ENCODE measurements at regions not wholly inside any gene's neighbourhood (a gene's known extent, or its start where the extent isn't known, plus 50 kb on each side); places are given as distances from the start of the nearest gene placed in this dataset.

GRCh38 chr17:72474719-72475477 is 354.1 kb downstream of the SOX9 start:
- no peaks in the 10 kb centered on the region for H3K9me3 ChIP-seq (ENCODE audit: control insufficient read depth, low read length)
- peaks cover 83% of the 10 kb centered on the region for H3K4me1 ChIP-seq (ENCODE audit: control insufficient read depth, insufficient read depth, low read length)
- no peaks in the 10 kb centered on the region for H3K36me3 ChIP-seq (ENCODE audit: control insufficient read depth, insufficient read depth, low read length)
- H3K9ac ChIP-seq (ENCODE audit: low read length): peak overlapping the region; percentile 43
- H3K27me3 ChIP-seq (ENCODE audit: control insufficient read depth, insufficient read depth, low read length): no peaks in the 10 kb centered on the region
- H3K4me3 ChIP-seq (ENCODE audit: low read length): no peak overlapping the region

- Histone ChIP-seq H3K27me3 (ENCODE audit: control insufficient read depth, insufficient read depth, low read length) (no peaks in the 10 kb centered on the region), H3K9ac (ENCODE audit: low read length) (peak overlapping the region; percentile 43), H3K9me3 (ENCODE audit: control insufficient read depth, low read length) (no peaks in the 10 kb centered on the region), H3K4me3 (ENCODE audit: low read length) (no peak overlapping the region), H3K4me1 (ENCODE audit: control insufficient read depth, insufficient read depth, low read length) (peaks cover 70% of the 10 kb centered on the region), H3K36me3 (ENCODE audit: control insufficient read depth, insufficient read depth, low read length) (no peaks in the 10 kb centered on the region)
Observed at GRCh38 chr17:72476134-72476533, 355.3 kb downstream of the SOX9 start.

GRCh38 chr17:72476575-72476986 is 355.8 kb downstream of the SOX9 start:
- Histone ChIP-seq H3K36me3 (ENCODE audit: control insufficient read depth, insufficient read depth, low read length) (no peaks in the 10 kb centered on the region), H3K27me3 (ENCODE audit: control insufficient read depth, insufficient read depth, low read length) (no peaks in the 10 kb centered on the region), H3K9ac (ENCODE audit: low read length) (peak overlapping the region; percentile 43), H3K9me3 (ENCODE audit: control insufficient read depth, low read length) (no peaks in the 10 kb centered on the region), H3K4me3 (ENCODE audit: low read length) (no peak overlapping the region), H3K4me1 (ENCODE audit: control insufficient read depth, insufficient read depth, low read length) (peaks cover 66% of the 10 kb centered on the region)

DNA sequence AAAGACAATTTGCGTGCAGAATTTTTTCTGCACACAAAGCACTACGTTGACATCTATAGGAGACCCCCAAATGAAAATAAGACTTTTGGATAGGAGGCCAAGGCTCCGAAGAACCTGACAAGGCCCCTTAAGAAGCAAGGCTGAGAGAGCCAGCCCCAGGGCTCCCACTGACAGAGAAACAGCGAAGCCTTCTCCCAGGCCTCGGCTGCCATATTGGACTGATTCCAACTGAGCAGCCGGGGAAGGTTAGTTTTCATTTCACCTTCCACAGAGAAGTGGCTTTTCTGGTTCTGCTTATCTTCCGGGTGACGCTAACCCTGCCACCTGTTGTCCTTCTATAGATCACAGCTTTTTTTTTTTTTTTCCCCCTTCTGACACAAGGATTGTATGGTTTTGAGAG is 356.7 kb downstream of the SOX9 start:
- Histone ChIP-seq H3K4me3 (ENCODE audit: low read length) (no peak overlapping the region), H3K27me3 (ENCODE audit: control insufficient read depth, insufficient read depth, low read length) (no peaks in the 10 kb centered on the region)

GRCh38 chr17:72479113-72479512 is 358.3 kb downstream of the SOX9 start:
- Histone ChIP-seq H3K4me3 (ENCODE audit: low read length) (no peak overlapping the region), H3K36me3 (ENCODE audit: control insufficient read depth, insufficient read depth, low read length) (no peaks in the 10 kb centered on the region), H3K27me3 (ENCODE audit: control insufficient read depth, insufficient read depth, low read length) (no peaks in the 10 kb centered on the region), H3K9ac (ENCODE audit: low read length) (no peak overlapping the region), H3K9me3 (ENCODE audit: control insufficient read depth, low read length) (no peaks in the 10 kb centered on the region), H3K4me1 (ENCODE audit: control insufficient read depth, insufficient read depth, low read length) (peaks cover 58% of the 10 kb centered on the region)

More for the DNA sequence above, 356.7 kb downstream of the SOX9 start:
- H3K4me1 ChIP-seq (ENCODE audit: control insufficient read depth, insufficient read depth, low read length): peaks cover 57% of the 10 kb centered on the region
- no peaks in the 10 kb centered on the region for H3K9me3 ChIP-seq (ENCODE audit: control insufficient read depth, low read length)
- H3K36me3 ChIP-seq (ENCODE audit: control insufficient read depth, insufficient read depth, low read length): no peaks in the 10 kb centered on the region
- peak overlapping the region; percentile 62 for H3K9ac ChIP-seq (ENCODE audit: low read length)

- Histone ChIP-seq H3K27me3 (ENCODE audit: control insufficient read depth, insufficient read depth, low read length) (no peaks in the 10 kb centered on the region), H3K9me3 (ENCODE audit: control insufficient read depth, low read length) (no peaks in the 10 kb centered on the region), H3K4me1 (ENCODE audit: control insufficient read depth, insufficient read depth, low read length) (peaks cover 37% of the 10 kb centered on the region), H3K36me3 (ENCODE audit: control insufficient read depth, insufficient read depth, low read length) (no peaks in the 10 kb centered on the region), H3K9ac (ENCODE audit: low read length) (no peak overlapping the region), H3K4me3 (ENCODE audit: low read length) (no peak overlapping the region)
Observed at GRCh38 chr17:72481572-72481971, 360.8 kb downstream of the SOX9 start.

GRCh38 chr17:72485596-72485995 is 364.8 kb downstream of the SOX9 start:
- no peak overlapping the region for H3K9ac ChIP-seq (ENCODE audit: low read length)
- H3K4me3 ChIP-seq (ENCODE audit: low read length): no peak overlapping the region

DNA sequence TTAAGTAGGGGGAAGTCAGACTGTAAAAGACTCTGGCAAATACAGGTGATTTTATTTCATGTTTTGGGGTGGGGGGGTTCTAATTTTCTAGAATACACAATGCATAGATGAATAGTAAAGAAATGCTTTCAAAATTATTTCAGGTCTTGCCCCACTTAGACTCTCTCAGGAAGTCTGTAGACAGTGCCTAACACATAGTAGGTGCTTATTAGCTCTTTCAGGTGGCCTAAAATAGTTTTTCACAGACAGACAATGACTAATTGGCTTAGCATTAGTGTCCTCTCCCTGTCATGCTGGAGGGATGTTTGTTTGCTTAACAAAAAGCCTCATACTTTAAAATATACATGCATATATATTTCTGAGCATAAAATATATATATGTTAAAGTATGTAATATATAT is 366.0 kb downstream of the SOX9 start:
- Histone ChIP-seq H3K4me1 (ENCODE audit: control insufficient read depth, insufficient read depth, low read length) (peaks cover 36% of the 10 kb centered on the region), H3K27me3 (ENCODE audit: control insufficient read depth, insufficient read depth, low read length) (no peaks in the 10 kb centered on the region), H3K36me3 (ENCODE audit: control insufficient read depth, insufficient read depth, low read length) (no peaks in the 10 kb centered on the region), H3K9me3 (ENCODE audit: control insufficient read depth, low read length) (no peaks in the 10 kb centered on the region), H3K4me3 (ENCODE audit: low read length) (no peak overlapping the region), H3K9ac (ENCODE audit: low read length) (no peak overlapping the region)

More at GRCh38 chr17:72485596-72485995, 364.8 kb downstream of the SOX9 start:
- no peaks in the 10 kb centered on the region for H3K27me3 ChIP-seq (ENCODE audit: control insufficient read depth, insufficient read depth, low read length)
- peaks cover 30% of the 10 kb centered on the region for H3K4me1 ChIP-seq (ENCODE audit: control insufficient read depth, insufficient read depth, low read length)
- no peaks in the 10 kb centered on the region for H3K36me3 ChIP-seq (ENCODE audit: control insufficient read depth, insufficient read depth, low read length)
- H3K9me3 ChIP-seq (ENCODE audit: control insufficient read depth, low read length): no peaks in the 10 kb centered on the region

- Histone ChIP-seq H3K36me3 (ENCODE audit: control insufficient read depth, insufficient read depth, low read length) (no peaks in the 10 kb centered on the region), H3K27me3 (ENCODE audit: control insufficient read depth, insufficient read depth, low read length) (no peaks in the 10 kb centered on the region), H3K4me1 (ENCODE audit: control insufficient read depth, insufficient read depth, low read length) (peaks cover 36% of the 10 kb centered on the region), H3K9ac (ENCODE audit: low read length) (peak overlapping the region; percentile 1), H3K9me3 (ENCODE audit: control insufficient read depth, low read length) (no peaks in the 10 kb centered on the region), H3K4me3 (ENCODE audit: low read length) (no peak overlapping the region)
Observed at GRCh38 chr17:72487731-72488494, 367.1 kb downstream of the SOX9 start.

- Histone ChIP-seq H3K36me3 (ENCODE audit: control insufficient read depth, insufficient read depth, low read length) (no peaks in the 10 kb centered on the region), H3K9me3 (ENCODE audit: control insufficient read depth, low read length) (no peaks in the 10 kb centered on the region), H3K27me3 (ENCODE audit: control insufficient read depth, insufficient read depth, low read length) (no peaks in the 10 kb centered on the region), H3K4me3 (ENCODE audit: low read length) (no peak overlapping the region), H3K4me1 (ENCODE audit: control insufficient read depth, insufficient read depth, low read length) (peaks cover 32% of the 10 kb centered on the region), H3K9ac (ENCODE audit: low read length) (peak overlapping the region; percentile 10)
Observed at GRCh38 chr17:72488555-72489271, 367.9 kb downstream of the SOX9 start.

- H3K27me3 ChIP-seq (ENCODE audit: control insufficient read depth, insufficient read depth, low read length): no peaks in the 10 kb centered on the region
- peaks cover 32% of the 10 kb centered on the region for H3K4me1 ChIP-seq (ENCODE audit: control insufficient read depth, insufficient read depth, low read length)
- H3K9me3 ChIP-seq (ENCODE audit: control insufficient read depth, low read length): no peaks in the 10 kb centered on the region
- peak overlapping the region; percentile 10 for H3K9ac ChIP-seq (ENCODE audit: low read length)
- no peaks in the 10 kb centered on the region for H3K36me3 ChIP-seq (ENCODE audit: control insufficient read depth, insufficient read depth, low read length)
- H3K4me3 ChIP-seq (ENCODE audit: low read length): no peak overlapping the region
Observed at GRCh38 chr17:72489272-72489641, 368.4 kb downstream of the SOX9 start.

GRCh38 chr17:72491102-72491501 is 370.3 kb downstream of the SOX9 start:
- Histone ChIP-seq H3K27me3 (ENCODE audit: control insufficient read depth, insufficient read depth, low read length) (no peaks in the 10 kb centered on the region), H3K36me3 (ENCODE audit: control insufficient read depth, insufficient read depth, low read length) (no peaks in the 10 kb centered on the region), H3K4me1 (ENCODE audit: control insufficient read depth, insufficient read depth, low read length) (peaks cover 40% of the 10 kb centered on the region), H3K9me3 (ENCODE audit: control insufficient read depth, low read length) (no peaks in the 10 kb centered on the region), H3K9ac (ENCODE audit: low read length) (no peak overlapping the region), H3K4me3 (ENCODE audit: low read length) (no peak overlapping the region)
